ENCODE measurements at regions not wholly inside any gene's neighbourhood (a gene's known extent, or its start where the extent isn't known, plus 50 kb on each side); places are given as distances from the start of the nearest gene placed in this dataset.

- TF ChIP-seq EZH2phosphoT487 (IDR thresholded peaks at IDR 0.05; ENCODE audit: borderline replicate concordance) (no peak), CTCF (conservative IDR thresholded peaks at IDR 0.05; ENCODE audit: low read length) (no peak)
Measured at GRCh38 chr12:115466076-115466475, 782.1 kb upstream of the TBX3 start.

All from Loucy (cell line).